HG03045 (cell line): ENCODE measurements at regions not wholly inside any gene's neighbourhood (a gene's known extent, or its start where the extent isn't known, plus 50 kb on each side); places are given as distances from the start of the nearest gene placed in this dataset.

Source experiments
- ATAC-seq: cut with Tn5 transposase; IDR thresholded peaks from one replicate; pipeline ENCODE4 v1.9.1; 2021; ENCODE audit warnings: mild to moderate bottlenecking, moderate library complexity; ENCODE audit not compliant: unreplicated experiment

DNA sequence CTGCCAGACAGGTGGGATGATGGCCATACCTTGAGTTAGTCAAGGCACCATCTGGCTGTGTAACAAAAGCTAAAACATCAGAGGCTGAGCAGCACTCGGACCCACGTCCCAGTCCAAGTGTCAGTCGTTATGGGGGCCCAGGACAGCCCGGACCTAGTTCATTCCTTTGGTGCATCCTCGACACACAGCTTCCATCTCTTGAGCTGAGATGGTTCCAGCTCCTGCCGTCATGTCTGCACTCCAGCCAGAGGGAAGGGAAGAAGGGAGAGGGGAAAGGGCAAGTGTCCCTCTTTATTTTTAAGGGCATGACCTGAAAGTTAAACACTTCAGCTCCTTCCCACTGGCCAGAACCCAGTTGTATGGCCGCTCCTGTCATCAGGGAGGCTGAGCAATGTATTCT lies 218.0 kb downstream of the SEC14L1 start:
- no peak for ATAC-seq

DNA sequence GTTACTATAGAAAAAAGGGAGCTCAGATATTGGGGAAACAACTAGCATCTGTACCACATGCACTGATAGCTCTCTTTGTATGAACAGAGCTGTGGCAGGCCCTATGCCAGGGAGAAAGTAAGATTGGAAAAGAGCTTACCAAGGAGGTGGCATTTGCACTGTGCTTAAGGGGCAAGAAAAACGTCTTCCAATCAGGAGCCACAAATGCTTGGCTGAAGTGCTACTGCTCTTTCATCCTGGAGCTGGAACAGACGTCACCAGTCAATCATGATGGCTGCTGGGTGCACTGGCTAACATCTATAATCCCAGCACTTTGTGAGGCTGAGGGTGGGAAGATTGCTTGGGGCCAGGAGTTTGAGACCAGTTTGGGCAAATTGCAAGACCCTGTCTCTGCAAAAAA lies 218.5 kb downstream of the SEC14L1 start:
- no peak for ATAC-seq

DNA sequence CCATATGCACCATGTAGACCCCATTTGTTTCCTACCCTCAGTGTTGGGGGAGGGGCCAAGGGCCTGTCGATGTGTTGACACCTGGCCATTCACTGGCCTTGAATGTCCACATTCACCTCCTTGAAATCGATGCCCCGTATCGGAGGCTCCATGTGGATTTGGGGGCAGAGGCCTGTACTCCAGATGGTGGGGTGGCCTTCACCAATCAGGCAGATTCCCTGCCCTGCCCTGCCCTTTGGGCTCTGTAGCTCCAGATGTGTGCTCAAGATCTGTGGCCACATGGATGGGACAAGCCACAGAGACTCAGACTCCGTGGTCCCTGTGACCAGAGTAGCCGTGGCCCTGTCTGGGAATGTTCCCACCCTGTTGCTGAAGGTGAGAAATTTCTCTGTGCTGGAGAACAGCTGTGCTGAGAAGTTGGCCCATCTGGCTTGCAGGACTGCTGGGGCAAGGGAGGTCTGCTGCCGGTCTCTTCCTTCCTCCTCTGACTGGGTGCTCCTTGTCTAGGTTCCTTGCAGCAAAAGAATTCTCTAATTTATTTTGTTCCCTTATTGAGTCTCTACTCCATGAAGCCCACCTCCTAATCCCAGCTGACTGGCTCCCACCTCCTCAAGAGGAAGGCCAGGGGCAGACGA lies 221.3 kb downstream of the SEC14L1 start:
- no peak for ATAC-seq

DNA sequence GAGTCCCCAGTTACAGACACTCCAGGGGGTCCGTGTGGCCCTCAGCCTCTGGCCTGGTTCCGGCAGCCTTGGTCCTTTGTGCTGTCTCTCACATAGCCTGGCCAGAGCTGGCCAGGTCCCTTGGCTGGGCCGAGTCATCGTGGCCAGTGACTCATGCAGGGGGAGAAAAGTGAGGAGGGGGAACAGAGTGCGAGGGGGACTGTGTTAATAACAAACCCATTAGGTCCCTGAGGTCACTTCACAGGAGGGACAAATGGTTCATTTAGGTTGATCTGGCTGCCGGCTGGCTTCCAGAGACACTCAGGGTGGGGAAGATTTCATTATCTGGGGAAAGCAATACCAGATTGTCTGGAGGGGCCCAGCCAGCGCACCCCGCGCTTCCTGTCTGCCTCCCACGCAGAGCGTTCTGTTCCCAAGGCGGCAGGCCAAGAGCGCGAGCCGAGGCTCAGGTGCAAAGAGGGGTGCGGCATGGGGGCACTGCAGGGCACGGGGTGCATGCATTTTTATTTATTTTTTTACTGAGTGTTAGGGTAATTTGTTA lies 223.1 kb downstream of the SEC14L1 start:
- ATAC-seq, result no peak

GRCh38 chr17:77364381-77364911 lies 223.7 kb downstream of the SEC14L1 start:
- ATAC-seq, result no peak

GRCh38 chr17:77364941-77365583 lies 224.3 kb downstream of the SEC14L1 start:
- no peak for ATAC-seq

GRCh38 chr17:77365584-77366186 lies 224.9 kb downstream of the SEC14L1 start:
- no peak for ATAC-seq

DNA sequence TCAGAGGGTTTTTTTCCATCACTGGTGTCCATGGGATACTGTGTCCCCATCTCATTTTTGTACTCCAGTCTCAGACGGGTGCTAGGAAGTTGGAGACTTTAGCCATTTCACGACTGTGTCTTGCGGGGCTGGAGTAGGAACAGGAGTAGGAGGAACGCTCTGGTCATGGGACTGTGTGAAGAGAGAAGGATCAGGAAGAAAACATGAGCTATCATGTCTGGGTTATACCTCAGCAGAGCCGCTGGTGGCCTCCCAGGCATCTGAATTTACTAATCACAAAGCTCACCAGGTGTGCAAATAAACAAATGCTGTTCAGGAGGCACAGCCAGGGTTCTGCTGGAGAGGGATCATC lies 225.4 kb downstream of the SEC14L1 start:
- no peak for ATAC-seq

DNA sequence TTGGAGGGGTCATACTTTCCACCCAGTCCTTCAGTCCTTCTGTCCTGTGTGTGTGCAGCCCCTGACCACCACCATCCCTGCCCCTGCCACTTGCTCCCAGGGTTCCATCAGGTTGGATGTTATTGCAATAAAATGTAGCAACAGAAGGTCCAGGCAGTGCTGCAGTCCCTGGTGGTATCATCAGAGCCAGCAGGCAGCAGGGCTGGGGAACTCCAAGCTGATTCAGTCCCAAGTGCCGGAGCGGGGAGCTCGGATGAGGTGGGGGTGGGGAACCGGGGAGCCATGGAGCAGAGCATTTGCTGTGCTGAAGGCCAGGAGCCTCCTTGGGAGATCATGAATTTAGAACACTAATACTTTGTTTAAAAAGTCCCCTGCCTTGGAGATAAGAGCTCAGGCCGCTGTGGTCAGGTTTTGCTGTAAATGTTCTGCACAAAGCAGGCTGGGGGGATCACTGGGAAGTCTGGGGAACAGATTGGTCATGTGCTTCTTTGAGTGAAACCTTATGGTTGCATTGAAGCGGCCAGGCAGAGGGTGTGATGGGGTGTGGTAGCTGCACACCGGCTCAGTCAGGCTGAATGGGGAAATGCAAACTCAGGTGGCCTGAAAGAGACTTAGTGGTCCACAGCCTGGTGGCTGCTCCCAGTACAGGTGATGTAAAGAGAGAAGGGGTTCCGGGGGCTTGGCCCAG lies 225.9 kb downstream of the SEC14L1 start:
- no peak for ATAC-seq

- ATAC-seq, result no peak
These were observed 228.8 kb downstream of the SEC14L1 start for GRCh38 chr17:77369544-77369971.

DNA sequence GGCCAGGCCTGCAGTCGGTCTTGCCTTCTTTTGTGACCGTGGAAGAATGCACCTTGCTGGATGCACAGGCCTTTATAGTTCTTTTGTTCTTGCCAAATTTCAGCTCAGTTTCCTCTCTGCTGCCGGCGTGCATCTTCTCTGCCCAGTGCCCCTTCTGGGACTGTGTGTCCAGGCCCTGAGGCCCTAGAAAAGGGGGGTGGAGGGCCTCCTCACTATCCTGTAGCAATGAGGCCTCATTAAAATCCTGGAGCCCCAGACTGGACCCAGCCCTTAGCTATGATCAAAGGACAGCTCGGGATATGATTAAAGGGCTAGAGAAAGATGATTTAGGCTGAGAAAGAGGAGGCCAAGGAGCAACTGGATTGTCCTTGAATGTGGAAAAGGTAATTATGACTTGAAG lies 229.8 kb downstream of the SEC14L1 start:
- no peak for ATAC-seq

- ATAC-seq, result no peak
These were observed 230.5 kb downstream of the SEC14L1 start for GRCh38 chr17:77371117-77371887.

DNA sequence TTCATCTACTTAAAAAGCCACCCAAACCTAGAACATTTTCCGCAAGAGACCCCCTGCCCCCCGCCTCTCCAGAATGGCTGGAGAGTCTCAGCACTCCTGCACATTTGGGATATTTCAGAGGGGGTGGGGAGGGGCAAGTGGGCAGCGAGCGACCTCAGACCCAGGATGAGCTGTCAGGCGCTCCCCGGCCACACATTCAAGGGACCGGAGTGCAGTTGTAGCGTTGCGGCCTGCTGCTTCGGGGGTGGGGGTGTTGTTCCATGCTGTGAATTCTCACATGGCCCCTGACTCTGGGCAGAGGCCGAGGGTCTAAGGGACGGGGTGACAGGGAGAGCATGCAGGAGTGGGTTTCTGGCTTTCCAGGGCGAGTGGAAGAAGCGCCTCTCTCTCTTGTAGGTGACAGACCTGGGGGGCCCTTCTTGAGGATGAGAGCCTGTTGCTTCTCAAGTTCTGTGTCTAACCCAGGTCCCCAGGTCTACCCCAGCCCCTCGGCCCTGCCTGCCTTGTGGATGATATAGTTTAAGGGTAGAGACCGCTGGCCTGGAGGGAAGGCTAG lies 231.2 kb downstream of the SEC14L1 start:
- no peak for ATAC-seq

DNA sequence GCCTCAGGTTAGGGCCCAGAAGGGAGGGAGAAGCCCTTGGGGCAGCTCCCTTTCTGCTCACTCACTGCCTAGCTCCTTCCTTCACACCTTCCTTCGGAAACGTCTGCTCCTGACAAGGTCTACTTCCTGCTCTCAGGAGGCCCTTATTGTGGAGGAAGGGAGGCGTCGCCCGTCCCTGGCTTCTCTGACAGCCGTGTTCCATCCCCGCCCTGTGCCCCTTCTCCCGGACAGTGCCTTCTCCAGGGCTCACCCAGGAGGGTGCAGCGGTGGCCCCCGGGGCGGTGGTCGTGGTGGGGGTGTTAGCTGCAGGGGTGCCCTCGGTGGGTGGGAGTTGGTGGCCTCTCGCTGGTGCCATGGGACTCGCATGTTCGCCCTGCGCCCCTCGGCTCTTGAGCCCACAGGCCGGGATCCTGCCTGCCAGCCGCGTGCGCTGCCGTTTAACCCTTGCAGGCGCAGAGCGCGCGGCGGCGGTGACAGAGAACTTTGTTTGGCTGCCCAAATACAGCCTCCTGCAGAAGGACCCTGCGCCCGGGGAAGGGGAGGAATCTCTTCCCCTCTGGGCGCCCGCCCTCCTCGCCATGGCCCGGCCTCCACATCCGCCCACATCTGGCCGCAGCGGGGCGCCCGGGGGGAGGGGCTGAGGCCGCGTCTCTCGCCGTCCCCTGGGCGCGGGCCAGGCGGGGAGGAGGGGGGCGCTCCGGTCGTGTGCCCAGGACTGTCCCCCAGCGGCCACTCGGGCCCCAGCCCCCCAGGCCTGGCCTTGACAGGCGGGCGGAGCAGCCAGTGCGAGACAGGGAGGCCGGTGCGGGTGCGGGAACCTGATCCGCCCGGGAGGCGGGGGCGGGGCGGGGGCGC lies 231.9 kb downstream of the SEC14L1 start:
- no peak for ATAC-seq

DNA sequence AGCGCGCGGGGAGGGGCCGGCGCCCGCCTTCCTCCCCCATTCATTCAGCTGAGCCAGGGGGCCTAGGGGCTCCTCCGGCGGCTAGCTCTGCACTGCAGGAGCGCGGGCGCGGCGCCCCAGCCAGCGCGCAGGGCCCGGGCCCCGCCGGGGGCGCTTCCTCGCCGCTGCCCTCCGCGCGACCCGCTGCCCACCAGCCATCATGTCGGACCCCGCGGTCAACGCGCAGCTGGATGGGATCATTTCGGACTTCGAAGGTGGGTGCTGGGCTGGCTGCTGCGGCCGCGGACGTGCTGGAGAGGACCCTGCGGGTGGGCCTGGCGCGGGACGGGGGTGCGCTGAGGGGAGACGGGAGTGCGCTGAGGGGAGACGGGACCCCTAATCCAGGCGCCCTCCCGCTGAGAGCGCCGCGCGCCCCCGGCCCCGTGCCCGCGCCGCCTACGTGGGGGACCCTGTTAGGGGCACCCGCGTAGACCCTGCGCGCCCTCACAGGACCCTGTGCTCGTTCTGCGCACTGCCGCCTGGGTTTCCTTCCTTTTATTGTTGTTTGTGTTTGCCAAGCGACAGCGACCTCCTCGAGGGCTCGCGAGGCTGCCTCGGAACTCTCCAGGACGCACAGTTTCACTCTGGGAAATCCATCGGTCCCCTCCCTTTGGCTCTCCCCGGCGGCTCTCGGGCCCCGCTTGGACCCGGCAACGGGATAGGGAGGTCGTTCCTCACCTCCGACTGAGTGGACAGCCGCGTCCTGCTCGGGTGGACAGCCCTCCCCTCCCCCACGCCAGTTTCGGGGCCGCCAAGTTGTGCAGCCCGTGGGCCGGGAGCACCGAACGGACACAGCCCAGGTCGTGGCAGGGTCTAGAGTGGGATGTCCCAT lies 232.8 kb downstream of the SEC14L1 start:
- ATAC-seq, result no peak

- no peak for ATAC-seq
These were observed 233.6 kb downstream of the SEC14L1 start for GRCh38 chr17:77374170-77374936.

DNA sequence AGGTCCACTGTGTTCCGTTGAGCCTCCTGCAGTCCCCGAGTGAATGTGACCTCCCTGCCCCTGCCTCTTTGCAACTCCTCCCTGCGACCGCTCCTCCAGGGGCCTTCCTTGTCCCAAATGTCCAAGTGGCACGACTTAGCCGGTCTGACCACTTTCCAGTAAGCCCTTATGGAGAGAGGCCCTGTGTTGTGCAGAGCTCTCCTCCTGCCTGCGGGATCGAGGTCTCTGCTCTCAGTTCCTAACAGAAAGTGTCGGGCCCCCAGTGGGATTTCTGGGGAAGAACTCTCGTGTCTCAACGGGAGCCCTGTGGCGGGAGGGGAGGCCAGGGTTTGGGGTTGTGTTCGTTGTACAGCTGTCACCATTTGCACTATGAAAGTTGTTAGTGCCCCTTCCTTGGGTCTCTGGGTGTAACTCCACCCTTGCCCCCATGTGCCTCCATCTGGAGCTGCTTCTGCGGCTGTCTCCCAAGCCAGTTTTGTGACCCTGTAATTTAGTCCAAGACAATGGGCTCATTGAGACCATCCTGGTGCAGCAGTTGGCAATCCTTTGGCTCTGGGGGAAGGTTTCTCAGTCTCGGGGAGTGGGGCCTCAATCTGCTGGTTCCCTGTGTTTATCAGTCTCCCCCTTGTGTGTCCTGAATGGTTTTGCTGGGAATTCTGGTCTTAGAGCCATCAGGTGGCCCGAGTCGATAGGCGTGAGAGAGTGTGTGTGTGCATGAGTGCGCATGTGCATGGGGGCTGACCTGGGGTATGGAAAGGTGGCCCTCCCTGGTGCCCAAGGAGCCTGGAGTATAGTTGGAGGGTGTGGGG lies 234.5 kb downstream of the SEC14L1 start:
- ATAC-seq, result no peak
